Nucleus accumbens (tissue), 56 donors: ENCODE measurements at regions not wholly inside any gene's neighbourhood (a gene's known extent, or its start where the extent isn't known, plus 50 kb on each side); places are given as distances from the start of the nearest gene placed in this dataset.

Source experiments
- DNase-seq, 56 donors: peaks; one replicate each; lab custom pipeline; 2025; lab: John Stamatoyannopoulos, UW

GRCh38 chr4:13081830-13082229 is 402.3 kb downstream of the RAB28 start:
- DNase-seq, result no peak

GRCh38 chr4:13067077-13067476 is 417.1 kb downstream of the RAB28 start:
- no peak for DNase-seq

GRCh38 chr4:13059019-13059418 is 425.1 kb downstream of the RAB28 start:
- DNase-seq, result no peak

- DNase-seq, result no peak
These were observed 427.4 kb downstream of the RAB28 start for GRCh38 chr4:13056630-13057189.

GRCh38 chr4:13054420-13054970 is 429.6 kb downstream of the RAB28 start:
- no peak for DNase-seq

GRCh38 chr4:13047591-13047990 is 436.5 kb downstream of the RAB28 start:
- no peak for DNase-seq

GRCh38 chr4:13036841-13037240 is 447.3 kb downstream of the RAB28 start:
- DNase-seq, result no peak

GRCh38 chr4:13032936-13033335 is 451.2 kb downstream of the RAB28 start:
- no peak for DNase-seq

GRCh38 chr4:13024147-13025105 is 459.7 kb downstream of the RAB28 start:
- no peak for DNase-seq

GRCh38 chr4:13007802-13008470 is 476.2 kb downstream of the RAB28 start:
- DNase-seq, result no peak

- DNase-seq, result no peak
These were observed 490.2 kb downstream of the RAB28 start for GRCh38 chr4:12993923-12994322.

- DNase-seq, result no peak
These were observed 496.9 kb downstream of the RAB28 start for GRCh38 chr4:12987284-12987683.

GRCh38 chr4:12979797-12980196 is 504.3 kb downstream of the RAB28 start:
- DNase-seq, result no peak

- no peak for DNase-seq
These were observed 505.8 kb downstream of the RAB28 start for GRCh38 chr4:12978310-12978709.

- no peak for DNase-seq
These were observed 508.6 kb downstream of the RAB28 start for GRCh38 chr4:12975511-12975910.

GRCh38 chr4:12973522-12973921 is 510.6 kb downstream of the RAB28 start:
- DNase-seq, result no peak

- no peak for DNase-seq
These were observed 515.8 kb downstream of the RAB28 start for GRCh38 chr4:12968345-12968744.

- DNase-seq, result no peak
These were observed 517.4 kb downstream of the RAB28 start for GRCh38 chr4:12966726-12967125.

- no peak for DNase-seq
These were observed 518.8 kb downstream of the RAB28 start for GRCh38 chr4:12965334-12965733.

GRCh38 chr4:12963912-12964311 is 520.2 kb downstream of the RAB28 start:
- no peak for DNase-seq

- no peak for DNase-seq
These were observed 520.8 kb downstream of the RAB28 start for GRCh38 chr4:12963291-12963690.
